ENCODE measurements at regions not wholly inside any gene's neighbourhood (a gene's known extent, or its start where the extent isn't known, plus 50 kb on each side); places are given as distances from the start of the nearest gene placed in this dataset.
"Not testable (repeated sequence)": the region's sequence is repeated elsewhere in the genome, so short reads cannot be mapped to it uniquely, and the experiment has no call there.

- Histone ChIP-seq H2BK12ac (ENCODE audit: low read length) (no peak overlapping the region), H3K4me2 (ENCODE audit: low read length) (no peak overlapping the region), H3K27me3 (ENCODE audit: insufficient read depth, low read length) (no peaks in the 10 kb centered on the region), H2AFZ (ENCODE audit: insufficient read depth, low read length, poor library complexity) (no peak overlapping the region), H3K36me3 (ENCODE audit: control insufficient read depth in 1 of 2, insufficient read depth in 2 of 2, low read length in 2 of 2) (no peaks in the 10 kb centered on the region), H2AK5ac (ENCODE audit: low read length) (no peak overlapping the region), H3K14ac (ENCODE audit: low read length) (no peak overlapping the region), H3K9me3 (ENCODE audit: insufficient read depth, low read depth, low read length) (no peaks in the 10 kb centered on the region), H4K12ac (ENCODE audit: low read depth, low read length) (no peak overlapping the region), H4K8ac (ENCODE audit: low read depth, low read length) (no peak overlapping the region), H3K79me2 (ENCODE audit: control insufficient read depth, insufficient read depth, low read length, poor library complexity) (no peaks in the 10 kb centered on the region), H3K18ac (ENCODE audit: low read length) (no peak overlapping the region), H3K9ac (ENCODE audit: low read length) (no peak overlapping the region), H3K23ac (ENCODE audit: low read length) (no peak overlapping the region), H3K27ac (ENCODE audit: low read depth, low read length) (no peak overlapping the region), H3K4me3 (ENCODE audit: low read depth, low read length) (no peak overlapping the region), H3K4ac (ENCODE audit: low read depth, low read length) (no peak overlapping the region), H4K91ac (ENCODE audit: low read depth, low read length) (no peak overlapping the region), H3K79me1 (ENCODE audit: low read length) (no peaks in the 10 kb centered on the region), H2BK120ac (ENCODE audit: insufficient read depth, low read length, poor library complexity) (no peak overlapping the region), H2BK5ac (ENCODE audit: low read depth, low read length, poor library complexity) (no peak overlapping the region), H3K4me1 (ENCODE audit: control insufficient read depth in 1 of 2, insufficient read depth in 2 of 2, low read length in 2 of 2) (no peaks in the 10 kb centered on the region)
- no peak for DNase-seq
These were observed 134.8 kb downstream of the ZNF648 start for GRCh38 chr1:181926697-181927096.

GRCh38 chr1:181924034-181924433 is 137.5 kb downstream of the ZNF648 start:
- H3K36me3 ChIP-seq (ENCODE audit: control insufficient read depth in 1 of 2, insufficient read depth in 2 of 2, low read length in 2 of 2); H3K27me3 ChIP-seq (ENCODE audit: insufficient read depth, low read length); H2BK12ac ChIP-seq (ENCODE audit: low read length); H3K27ac ChIP-seq (ENCODE audit: low read depth, low read length); H3K9ac ChIP-seq (ENCODE audit: low read length); H2AFZ ChIP-seq (ENCODE audit: insufficient read depth, low read length, poor library complexity); H3K4ac ChIP-seq (ENCODE audit: low read depth, low read length); H3K9me3 ChIP-seq (ENCODE audit: insufficient read depth, low read depth, low read length); H3K18ac ChIP-seq (ENCODE audit: low read length); H3K4me3 ChIP-seq (ENCODE audit: low read depth, low read length); H4K91ac ChIP-seq (ENCODE audit: low read depth, low read length); H3K23ac ChIP-seq (ENCODE audit: low read length); H3K14ac ChIP-seq (ENCODE audit: low read length); H2AK5ac ChIP-seq (ENCODE audit: low read length); H2BK5ac ChIP-seq (ENCODE audit: low read depth, low read length, poor library complexity); H3K4me2 ChIP-seq (ENCODE audit: low read length); H3K4me1 ChIP-seq (ENCODE audit: control insufficient read depth in 1 of 2, insufficient read depth in 2 of 2, low read length in 2 of 2); H2BK120ac ChIP-seq (ENCODE audit: insufficient read depth, low read length, poor library complexity); H4K8ac ChIP-seq (ENCODE audit: low read depth, low read length); H3K79me1 ChIP-seq (ENCODE audit: low read length); H4K12ac ChIP-seq (ENCODE audit: low read depth, low read length); H3K79me2 ChIP-seq (ENCODE audit: control insufficient read depth, insufficient read depth, low read length, poor library complexity); DNase-seq: not testable (repeated sequence)
- no CpG with 5 or more reads among the region's 2 CpGs for WGBS (ENCODE audit: extremely low coverage, insufficient coverage, insufficient read length)

- H3K27me3 ChIP-seq (ENCODE audit: insufficient read depth, low read length): no peaks in the 10 kb centered on the region
- peaks cover 2% of the 10 kb centered on the region for H3K9me3 ChIP-seq (ENCODE audit: insufficient read depth, low read depth, low read length)
- no peak overlapping the region for H4K91ac ChIP-seq (ENCODE audit: low read depth, low read length)
- H3K4me2 ChIP-seq (ENCODE audit: low read length): no peak overlapping the region
- H3K79me1 ChIP-seq (ENCODE audit: low read length): no peaks in the 10 kb centered on the region
- H3K18ac ChIP-seq (ENCODE audit: low read length): no peak overlapping the region
- no peak overlapping the region for H2AK5ac ChIP-seq (ENCODE audit: low read length)
- H3K23ac ChIP-seq (ENCODE audit: low read length): no peak overlapping the region
- H4K8ac ChIP-seq (ENCODE audit: low read depth, low read length): no peak overlapping the region
- no peak overlapping the region for H3K9ac ChIP-seq (ENCODE audit: low read length)
- H3K27ac ChIP-seq (ENCODE audit: low read depth, low read length): no peak overlapping the region
- no peak overlapping the region for H4K12ac ChIP-seq (ENCODE audit: low read depth, low read length)
- no peak overlapping the region for H3K14ac ChIP-seq (ENCODE audit: low read length)
- H3K79me2 ChIP-seq (ENCODE audit: control insufficient read depth, insufficient read depth, low read length, poor library complexity): no peaks in the 10 kb centered on the region
- H3K36me3 ChIP-seq (ENCODE audit: control insufficient read depth in 1 of 2, insufficient read depth in 2 of 2, low read length in 2 of 2): no peaks in the 10 kb centered on the region
- no peak overlapping the region for H2AFZ ChIP-seq (ENCODE audit: insufficient read depth, low read length, poor library complexity)
- no peak overlapping the region for H2BK5ac ChIP-seq (ENCODE audit: low read depth, low read length, poor library complexity)
- H2BK120ac ChIP-seq (ENCODE audit: insufficient read depth, low read length, poor library complexity): no peak overlapping the region
- H3K4ac ChIP-seq (ENCODE audit: low read depth, low read length): no peak overlapping the region
- no peak for DNase-seq
- H3K4me1 ChIP-seq (ENCODE audit: control insufficient read depth in 1 of 2, insufficient read depth in 2 of 2, low read length in 2 of 2): no peaks in the 10 kb centered on the region
- no CpG with 5 or more reads among the region's 1 CpG for WGBS (ENCODE audit: extremely low coverage, insufficient coverage, insufficient read length)
- no peak overlapping the region for H2BK12ac ChIP-seq (ENCODE audit: low read length)
- H3K4me3 ChIP-seq (ENCODE audit: low read depth, low read length): no peak overlapping the region
These were observed 142.0 kb downstream of the ZNF648 start for GRCh38 chr1:181919542-181919941.

- Histone ChIP-seq H3K27me3 (ENCODE audit: insufficient read depth, low read length) (no peaks in the 10 kb centered on the region), H3K27ac (ENCODE audit: low read depth, low read length) (no peak overlapping the region), H4K8ac (ENCODE audit: low read depth, low read length) (no peak overlapping the region), H3K79me1 (ENCODE audit: low read length) (no peaks in the 10 kb centered on the region), H3K9me3 (ENCODE audit: insufficient read depth, low read depth, low read length) (peaks cover 2% of the 10 kb centered on the region), H2BK120ac (ENCODE audit: insufficient read depth, low read length, poor library complexity) (no peak overlapping the region), H3K4me1 (ENCODE audit: control insufficient read depth in 1 of 2, insufficient read depth in 2 of 2, low read length in 2 of 2) (no peaks in the 10 kb centered on the region), H3K79me2 (ENCODE audit: control insufficient read depth, insufficient read depth, low read length, poor library complexity) (no peaks in the 10 kb centered on the region), H3K14ac (ENCODE audit: low read length) (no peak overlapping the region), H3K4me2 (ENCODE audit: low read length) (no peak overlapping the region), H4K12ac (ENCODE audit: low read depth, low read length) (no peak overlapping the region), H3K4me3 (ENCODE audit: low read depth, low read length) (no peak overlapping the region), H2BK5ac (ENCODE audit: low read depth, low read length, poor library complexity) (no peak overlapping the region), H4K91ac (ENCODE audit: low read depth, low read length) (no peak overlapping the region), H3K23ac (ENCODE audit: low read length) (no peak overlapping the region), H2AFZ (ENCODE audit: insufficient read depth, low read length, poor library complexity) (no peak overlapping the region), H3K18ac (ENCODE audit: low read length) (no peak overlapping the region), H2AK5ac (ENCODE audit: low read length) (no peak overlapping the region), H3K36me3 (ENCODE audit: control insufficient read depth in 1 of 2, insufficient read depth in 2 of 2, low read length in 2 of 2) (no peaks in the 10 kb centered on the region), H3K4ac (ENCODE audit: low read depth, low read length) (no peak overlapping the region), H2BK12ac (ENCODE audit: low read length) (no peak overlapping the region), H3K9ac (ENCODE audit: low read length) (no peak overlapping the region)
- WGBS (ENCODE audit: extremely low coverage, insufficient coverage, insufficient read length): no CpG with 5 or more reads among the region's 7 CpGs
- no peak for DNase-seq
These were observed 142.5 kb downstream of the ZNF648 start for GRCh38 chr1:181918880-181919525.

All from trophoblast cell (in vitro differentiated cells and primary cell).